ENCODE measurements at regions not wholly inside any gene's neighbourhood (a gene's known extent, or its start where the extent isn't known, plus 50 kb on each side); places are given as distances from the start of the nearest gene placed in this dataset.
"Not testable (repeated sequence)": the region's sequence is repeated elsewhere in the genome, so short reads cannot be mapped to it uniquely, and the experiment has no call there.

DNA sequence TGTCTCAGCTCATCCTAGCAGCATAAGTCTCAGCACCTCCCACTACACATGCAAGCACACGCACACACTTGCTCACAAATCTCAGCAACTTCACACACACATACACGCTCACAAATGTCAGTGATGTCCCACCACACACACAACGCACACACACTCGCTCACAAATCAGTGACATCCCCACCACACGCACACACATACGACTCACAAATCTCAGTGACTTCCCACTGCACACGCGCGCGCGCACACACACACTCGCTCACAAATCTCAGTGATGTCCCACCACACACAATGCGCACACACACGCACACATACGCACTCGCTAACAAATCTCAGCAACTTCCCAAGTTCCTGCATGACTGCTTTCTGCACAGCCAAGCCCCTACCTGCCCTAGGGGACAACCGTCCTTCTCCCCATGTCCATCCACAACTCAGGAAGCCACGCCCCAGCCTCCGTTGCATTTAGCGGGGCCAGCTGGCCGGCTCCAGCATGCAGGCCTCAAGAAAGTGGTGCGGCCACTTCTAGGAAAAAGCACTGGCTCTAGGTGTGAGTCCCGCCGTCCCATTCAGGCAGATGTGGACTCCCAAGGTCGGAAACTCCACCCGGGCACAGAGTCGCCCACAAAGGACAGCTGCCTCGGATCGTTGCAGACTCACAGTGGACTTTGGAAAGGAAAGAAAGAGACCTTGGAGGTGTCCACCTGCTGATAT lies 180.1 kb upstream of the SALL3 start:
- FAIRE-seq = no peak
- DNase-seq (ENCODE audit: insufficient read length, low spot score) = no peak

DNA sequence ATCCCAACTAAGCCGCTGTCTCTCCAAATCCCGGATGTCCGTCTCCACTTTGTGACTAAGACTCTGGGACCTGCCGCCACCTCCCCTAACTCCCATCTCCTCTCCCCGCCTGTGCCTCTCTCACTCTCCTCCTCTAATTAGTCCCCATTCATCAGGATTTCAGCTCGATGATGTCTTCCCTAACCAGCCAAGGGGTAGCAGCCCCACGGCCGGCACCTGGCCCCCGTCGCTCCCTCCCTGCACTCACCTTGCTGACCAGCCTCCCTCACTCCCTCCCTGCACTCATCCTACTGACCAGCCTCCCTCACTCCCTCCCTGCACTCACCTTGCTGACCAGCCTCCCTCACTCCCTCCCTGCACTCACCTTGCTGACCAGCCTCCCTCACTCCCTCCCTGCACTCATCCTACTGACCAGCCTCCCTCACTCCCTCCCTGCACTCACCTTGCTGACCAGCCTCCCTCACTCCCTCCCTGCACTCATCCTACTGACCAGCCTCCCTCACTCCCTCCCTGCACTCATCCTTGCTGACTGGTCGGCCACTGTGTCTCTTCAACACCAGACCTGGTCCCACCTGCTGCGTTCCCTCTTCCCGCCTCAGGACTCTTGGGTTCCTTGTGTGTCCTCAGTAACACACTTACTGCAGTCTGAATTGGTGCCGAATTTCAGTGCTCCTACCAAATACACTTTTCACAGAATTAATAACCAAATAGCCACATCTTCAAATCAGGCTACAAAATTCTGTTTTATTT lies 179.3 kb upstream of the SALL3 start:
- FAIRE-seq; DNase-seq (ENCODE audit: insufficient read length, low spot score): not testable (repeated sequence)

DNA sequence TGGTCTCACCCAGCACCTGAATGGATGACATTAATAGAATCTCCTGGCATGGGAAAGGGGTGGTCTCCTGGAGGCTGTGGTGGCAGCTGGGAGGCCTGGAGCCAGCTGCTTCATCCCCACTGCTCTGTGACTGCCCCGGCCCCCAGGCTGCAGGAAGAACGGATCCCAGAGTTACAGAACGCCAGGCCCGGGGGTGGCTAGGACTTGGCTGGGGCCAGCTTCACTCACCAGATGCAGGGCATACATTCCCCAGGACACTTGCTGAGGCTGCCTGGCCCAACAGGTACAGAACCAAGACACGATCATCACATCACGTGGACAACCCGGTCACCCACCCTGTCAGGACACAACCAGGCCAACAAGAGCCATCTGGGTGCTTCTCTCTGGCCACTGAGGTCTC lies 178.6 kb upstream of the SALL3 start:
- FAIRE-seq (no peak), DNase-seq (ENCODE audit: insufficient read length, low spot score) (no peak)

DNA sequence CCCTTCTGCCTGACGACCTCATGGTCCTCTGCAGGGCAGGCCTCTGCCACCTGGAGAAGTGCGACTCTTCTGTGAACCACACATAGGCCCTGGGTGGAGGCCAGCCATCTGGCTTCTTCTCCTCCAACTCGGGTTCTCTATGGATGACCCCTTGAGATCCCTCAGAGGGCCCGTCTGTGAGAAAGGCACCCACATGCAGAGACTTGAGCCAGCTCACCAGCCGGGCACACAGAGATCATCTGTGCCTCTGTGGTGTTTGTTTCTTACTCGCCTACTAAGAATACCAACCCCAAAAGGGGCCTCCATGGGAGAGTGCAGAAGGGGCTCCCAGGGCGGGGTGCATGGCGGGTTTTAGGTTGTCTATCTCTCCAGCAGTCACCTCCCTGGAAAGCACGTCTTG lies 176.5 kb upstream of the SALL3 start:
- DNase-seq (ENCODE audit: insufficient read length, low spot score) = no peak
- no peak for FAIRE-seq

DNA sequence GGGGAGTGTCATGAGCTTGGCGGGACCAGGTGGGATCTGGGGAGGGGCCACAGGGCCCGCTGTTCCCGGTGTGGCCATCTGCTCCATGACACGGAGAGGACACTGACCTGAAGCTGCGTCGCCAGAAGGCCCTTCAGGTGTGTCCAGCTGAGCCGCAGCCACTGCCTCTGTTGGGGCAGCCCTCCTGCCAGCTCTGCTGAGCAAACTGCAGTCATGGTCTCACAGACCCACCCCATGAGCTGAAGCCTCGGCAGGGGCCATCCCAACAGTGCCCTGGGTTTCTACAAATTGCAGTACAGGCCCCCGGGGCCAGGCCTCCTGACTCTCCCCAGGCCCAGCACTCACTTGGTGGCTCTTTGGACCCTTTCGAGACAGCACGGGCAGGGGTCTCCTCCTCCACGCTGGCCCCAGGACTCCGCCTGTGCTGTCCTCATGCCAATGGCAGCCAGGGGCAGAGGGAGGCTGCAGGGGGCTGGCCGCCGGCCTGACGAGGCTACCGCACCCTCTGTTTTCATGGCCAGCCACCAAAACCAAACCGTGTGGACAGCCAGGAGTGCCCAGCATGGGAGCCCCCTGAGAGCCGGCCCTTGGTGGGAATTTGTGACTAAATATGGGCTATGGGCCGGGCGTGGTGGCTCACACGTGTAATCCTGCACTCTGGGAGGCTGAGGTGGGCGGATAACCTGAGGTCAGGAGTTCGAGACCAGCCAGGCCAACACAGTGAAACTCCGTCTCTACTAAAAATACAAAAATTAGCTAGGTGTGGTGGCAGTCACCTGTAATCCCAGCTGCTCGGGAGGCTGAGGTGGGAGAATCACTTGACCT lies 175.2 kb upstream of the SALL3 start:
- no peak for FAIRE-seq
- no peak for DNase-seq (ENCODE audit: insufficient read length, low spot score)

DNA sequence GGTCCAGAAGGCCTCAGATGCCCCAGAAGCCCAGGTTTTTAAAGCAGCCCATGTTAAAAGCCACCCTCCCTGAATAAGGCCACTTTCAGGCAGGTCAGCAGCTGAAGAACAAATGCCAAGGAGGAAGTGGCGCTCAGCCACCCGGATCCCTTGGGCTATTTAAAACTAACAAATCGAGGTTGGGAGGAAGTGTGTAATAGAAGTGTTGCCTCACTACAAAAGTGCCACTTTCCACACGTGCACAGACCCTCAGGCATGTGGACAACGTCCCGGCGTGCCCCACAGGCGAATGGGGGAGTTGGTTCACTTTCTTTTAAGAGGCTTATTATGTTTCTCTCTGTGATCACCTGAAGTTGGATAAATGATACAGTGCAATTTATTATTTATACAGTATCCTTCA lies 173.8 kb upstream of the SALL3 start:
- no peak for DNase-seq (ENCODE audit: insufficient read length, low spot score)
- no peak for FAIRE-seq

DNA sequence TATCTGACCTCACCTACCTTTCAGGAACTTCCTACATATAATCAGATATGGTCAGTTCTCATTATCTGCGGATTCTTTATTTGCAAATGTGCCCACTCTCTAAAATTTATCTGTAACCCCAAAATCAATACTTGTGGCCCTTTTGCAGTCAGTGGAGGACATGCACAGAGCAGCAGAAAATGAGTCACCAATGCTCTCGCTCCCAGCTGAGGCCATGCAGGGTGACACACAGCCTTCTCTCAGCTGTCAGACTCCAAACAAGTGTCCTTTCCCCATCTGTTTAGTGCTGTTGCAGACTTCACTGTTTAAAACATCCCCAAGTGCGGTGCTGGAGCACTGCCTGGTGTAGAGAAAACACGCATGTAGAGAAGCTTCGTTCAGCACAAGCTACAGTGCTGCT lies 171.9 kb upstream of the SALL3 start:
- FAIRE-seq (no peak), DNase-seq (ENCODE audit: insufficient read length, low spot score) (no peak)

DNA sequence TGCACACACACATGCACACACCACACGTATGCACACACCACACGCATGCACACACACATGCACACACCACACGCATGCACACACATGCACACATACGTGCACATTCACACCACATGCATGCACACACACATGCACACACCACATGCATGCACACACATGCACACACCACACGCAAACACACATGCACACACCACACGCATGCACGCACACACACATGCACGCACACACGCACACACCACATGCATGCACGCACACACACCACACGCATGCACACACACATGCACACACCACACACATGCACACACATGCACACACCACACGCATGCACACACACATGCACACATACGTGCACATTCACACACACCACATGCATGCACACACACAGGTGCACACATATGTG lies 169.8 kb upstream of the SALL3 start:
- FAIRE-seq (no peak), DNase-seq (ENCODE audit: insufficient read length, low spot score) (no peak)

DNA sequence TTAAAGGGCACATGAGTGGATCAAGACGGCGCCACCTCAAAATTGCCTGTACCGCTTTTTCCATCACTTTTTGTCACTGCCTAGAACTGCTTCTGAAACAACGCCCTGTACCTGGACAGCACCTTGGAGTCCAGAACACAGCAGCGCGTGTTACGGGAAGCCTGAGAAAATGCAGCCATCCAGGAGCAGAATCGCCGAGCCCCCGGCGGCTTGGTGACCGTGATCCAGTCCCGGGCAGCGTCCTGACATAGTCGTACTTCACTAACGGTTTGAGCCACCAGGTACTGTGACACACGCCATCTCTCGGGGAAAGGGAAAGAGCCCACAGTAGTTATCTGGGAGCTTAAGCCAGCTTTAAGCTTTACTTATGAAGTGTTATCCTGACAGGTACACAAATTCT lies 168.9 kb upstream of the SALL3 start:
- DNase-seq (ENCODE audit: insufficient read length, low spot score) (no peak), FAIRE-seq (no peak)

DNA sequence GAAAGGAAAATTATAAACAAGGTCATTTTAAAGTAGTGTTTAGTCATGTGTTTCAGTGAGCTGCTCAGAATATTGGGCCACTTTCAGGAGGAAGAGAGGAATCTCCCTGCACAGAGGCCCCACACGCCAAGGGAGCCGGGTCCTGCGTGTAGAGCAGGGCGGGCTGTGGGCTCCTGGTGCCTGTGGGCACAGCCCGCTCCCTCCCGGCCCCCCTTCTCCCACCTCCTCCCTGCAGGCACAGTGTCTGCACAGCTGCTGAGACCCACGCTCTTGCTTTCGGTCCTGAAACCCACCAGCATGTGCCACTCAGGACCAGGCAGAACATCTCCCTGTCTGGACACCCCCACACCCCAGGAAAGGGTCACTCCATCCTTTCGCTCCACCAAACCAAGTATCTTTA lies 167.6 kb upstream of the SALL3 start:
- FAIRE-seq = no peak
- no peak for DNase-seq (ENCODE audit: insufficient read length, low spot score)

DNA sequence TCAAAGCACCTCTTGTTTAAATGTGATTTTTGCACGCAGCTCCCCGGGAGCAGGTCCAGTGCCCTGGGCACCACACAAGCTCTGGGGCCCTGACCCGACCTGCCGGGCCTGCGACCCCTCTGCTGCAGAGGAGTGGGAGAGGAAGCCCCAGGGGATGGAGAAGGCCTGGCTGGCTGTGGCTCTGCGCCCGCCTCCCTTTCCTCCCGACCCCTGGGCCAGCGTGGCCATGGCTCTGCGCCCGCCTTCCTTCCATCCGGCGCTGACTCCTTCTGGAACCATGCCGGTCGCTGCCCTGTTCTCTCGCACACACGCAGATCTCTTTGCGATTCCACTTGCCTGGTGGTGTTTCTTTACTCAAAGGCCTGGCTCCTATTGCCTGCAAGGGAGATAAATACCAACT lies 166.5 kb upstream of the SALL3 start:
- no peak for DNase-seq (ENCODE audit: insufficient read length, low spot score)
- FAIRE-seq = no peak

DNA sequence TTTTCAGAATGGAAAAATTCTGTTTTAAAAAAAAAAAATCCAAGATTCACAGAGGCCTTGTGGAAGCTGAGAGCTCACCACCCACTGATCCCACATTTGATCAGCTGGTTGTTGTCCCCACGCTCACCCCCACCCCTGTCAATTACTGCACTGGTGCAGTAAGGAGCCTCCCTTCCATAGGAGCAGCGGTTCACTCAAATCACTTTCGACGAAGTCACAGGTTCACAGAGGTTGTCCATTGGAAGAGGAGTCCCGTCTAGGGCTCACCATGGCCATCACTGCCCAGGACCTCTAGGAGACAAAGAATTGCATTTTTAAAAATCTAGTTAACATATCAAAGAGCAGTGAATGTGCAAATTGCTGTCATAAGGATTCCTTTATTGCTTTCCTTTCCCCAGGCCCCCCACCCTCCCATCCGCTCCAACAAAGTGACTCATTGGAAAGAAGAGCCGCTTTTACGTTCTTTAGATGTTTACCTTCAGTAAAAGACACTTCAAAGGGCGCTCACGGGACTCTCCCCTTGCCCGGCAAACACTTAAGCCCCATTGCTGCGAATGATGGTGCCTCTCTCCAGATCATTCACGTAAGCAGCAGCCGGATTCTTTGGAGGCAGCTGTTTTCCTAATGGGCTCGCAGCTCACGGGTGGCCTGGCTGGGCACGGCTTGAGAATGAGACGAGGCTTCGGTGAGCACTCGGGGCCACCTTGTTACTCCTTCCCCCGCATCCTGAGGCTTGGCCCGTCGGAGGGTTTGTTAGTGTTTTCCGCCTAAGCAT lies 165.5 kb upstream of the SALL3 start:
- DNase-seq (ENCODE audit: insufficient read length, low spot score) = no peak
- no peak for FAIRE-seq

DNA sequence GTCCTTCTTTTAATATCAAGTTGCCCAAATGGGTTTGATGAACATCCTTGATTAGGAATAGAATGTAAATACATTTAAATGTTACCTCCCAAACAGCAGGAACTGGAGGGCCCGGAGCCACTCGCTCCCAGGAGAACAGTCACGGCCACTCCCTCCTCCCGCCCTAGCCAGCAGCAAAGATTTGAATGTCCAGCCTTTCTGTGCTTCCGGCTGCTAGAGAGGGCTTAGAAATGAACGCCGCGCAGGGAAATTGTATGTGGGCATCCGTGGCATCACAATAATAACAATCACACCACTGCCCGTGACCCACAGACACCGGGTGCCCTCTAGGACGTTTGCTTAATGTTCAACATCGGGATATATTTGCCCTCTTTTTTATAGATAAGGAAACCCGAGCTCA lies 164.9 kb upstream of the SALL3 start:
- DNase-seq (ENCODE audit: insufficient read length, low spot score) = no peak
- no peak for FAIRE-seq

DNA sequence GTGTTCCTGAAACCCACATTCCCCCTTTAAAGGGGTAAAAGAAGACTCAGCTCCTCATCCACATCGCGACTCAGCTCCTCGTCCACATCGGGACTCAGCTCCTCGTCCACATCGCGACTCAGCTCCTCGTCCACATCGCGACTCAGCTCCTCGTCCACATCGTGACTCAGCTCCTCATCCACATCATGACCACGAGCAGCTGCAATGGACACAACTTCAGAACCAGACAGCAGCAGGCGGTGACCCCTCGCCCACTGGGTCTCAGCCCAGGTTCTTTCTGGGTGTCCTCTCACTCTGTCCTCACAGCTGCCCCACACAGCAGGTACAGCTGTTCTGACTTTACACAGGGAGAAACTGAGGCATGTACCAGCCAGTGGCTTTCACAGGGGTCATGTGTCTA lies 163.5 kb upstream of the SALL3 start:
- FAIRE-seq (no peak), DNase-seq (ENCODE audit: insufficient read length, low spot score) (no peak)

DNA sequence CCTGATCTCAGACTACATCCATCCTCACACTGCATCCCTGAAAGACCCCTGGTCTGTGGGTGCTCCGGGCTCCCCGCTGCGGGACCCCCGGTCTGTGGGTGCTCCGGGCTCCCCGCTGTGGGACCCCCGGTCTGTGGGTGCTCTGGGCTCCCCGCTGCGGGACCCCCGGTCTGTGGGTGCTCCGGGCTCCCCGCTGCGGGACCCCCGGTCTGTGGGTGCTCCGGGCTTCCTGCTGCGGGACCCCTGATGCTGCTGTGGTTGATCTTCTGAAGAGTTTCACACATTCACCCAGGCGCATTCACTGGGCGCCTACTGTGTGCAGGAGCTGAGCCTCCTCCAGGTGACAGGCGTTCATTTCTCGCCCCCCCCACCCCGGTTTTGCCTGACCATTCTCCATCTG lies 162.7 kb upstream of the SALL3 start:
- DNase-seq (ENCODE audit: insufficient read length, low spot score) = no peak
- no peak for FAIRE-seq

DNA sequence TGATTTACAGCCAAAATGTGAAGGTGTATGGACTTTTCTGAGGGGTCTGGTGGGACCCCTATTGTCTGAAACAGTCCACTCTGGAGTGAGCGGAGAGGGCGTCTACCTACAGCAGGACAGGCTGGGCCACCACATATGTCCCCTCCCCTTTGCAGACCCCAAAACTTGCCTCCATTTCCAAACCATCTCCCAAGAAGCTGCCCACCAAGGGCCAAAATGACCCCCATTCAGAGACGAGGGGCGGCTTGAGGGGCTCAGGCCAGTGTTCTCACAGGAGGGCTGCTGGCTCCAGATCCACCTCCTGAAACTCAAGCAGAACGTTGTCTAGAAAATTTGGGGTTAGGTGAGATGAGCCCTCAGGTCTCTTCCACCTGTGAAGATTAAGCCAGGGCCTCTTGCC lies 161.1 kb upstream of the SALL3 start:
- DNase-seq (ENCODE audit: insufficient read length, low spot score) = no peak
- FAIRE-seq = no peak

DNA sequence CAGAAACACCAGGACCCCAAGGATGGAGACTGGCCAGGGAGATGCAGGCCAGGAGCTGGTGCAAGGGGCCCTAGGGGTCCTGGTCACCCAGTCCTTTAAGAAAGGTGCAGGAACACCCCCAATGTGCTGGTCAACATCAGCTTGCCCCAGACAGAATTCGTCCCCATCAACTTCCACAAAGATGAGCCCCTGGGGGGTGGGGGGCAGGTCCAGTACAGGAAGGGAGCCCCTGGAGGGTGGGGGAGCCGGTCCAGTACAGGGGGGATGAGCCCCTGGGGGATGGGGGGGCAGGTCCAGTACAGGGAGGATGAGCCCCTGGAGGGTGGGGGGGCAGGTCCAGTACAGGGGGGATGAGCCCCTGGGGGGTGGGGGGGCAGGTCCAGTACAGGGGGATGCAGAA lies 160.7 kb upstream of the SALL3 start:
- no peak for DNase-seq (ENCODE audit: insufficient read length, low spot score)
- FAIRE-seq = no peak

DNA sequence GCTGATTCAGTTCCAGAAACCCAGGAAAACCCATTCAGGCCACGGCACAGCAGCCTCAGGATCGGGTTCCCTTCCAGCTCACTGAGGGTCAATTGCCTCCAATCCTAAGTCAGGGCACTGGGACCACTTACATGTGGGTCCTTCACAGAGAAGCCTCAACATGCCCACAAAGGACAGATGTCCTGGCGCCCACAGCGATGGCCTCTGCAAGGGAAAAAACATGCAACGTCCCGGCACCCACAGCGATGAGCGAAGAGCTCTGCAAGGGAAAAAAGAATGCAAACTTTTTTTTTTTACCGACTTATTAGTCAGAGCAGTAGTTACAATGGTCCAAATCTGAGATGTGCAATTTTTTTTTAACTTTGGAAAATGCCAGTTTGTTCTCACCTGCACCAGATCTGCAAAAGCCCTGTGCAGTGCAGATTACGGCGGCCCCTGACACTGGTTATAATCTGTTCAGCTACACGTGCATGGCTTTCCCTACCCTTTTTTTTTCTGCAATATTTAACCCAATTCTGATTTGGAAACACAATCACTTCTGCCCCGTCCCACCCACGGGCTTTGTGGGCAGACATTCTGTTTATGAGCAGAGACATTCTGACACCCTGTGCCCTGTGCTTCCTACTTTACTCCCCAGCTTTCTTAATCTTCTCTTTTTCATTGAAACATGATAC lies 159.3 kb upstream of the SALL3 start:
- DNase-seq (ENCODE audit: insufficient read length, low spot score) (no peak), FAIRE-seq (no peak)

DNA sequence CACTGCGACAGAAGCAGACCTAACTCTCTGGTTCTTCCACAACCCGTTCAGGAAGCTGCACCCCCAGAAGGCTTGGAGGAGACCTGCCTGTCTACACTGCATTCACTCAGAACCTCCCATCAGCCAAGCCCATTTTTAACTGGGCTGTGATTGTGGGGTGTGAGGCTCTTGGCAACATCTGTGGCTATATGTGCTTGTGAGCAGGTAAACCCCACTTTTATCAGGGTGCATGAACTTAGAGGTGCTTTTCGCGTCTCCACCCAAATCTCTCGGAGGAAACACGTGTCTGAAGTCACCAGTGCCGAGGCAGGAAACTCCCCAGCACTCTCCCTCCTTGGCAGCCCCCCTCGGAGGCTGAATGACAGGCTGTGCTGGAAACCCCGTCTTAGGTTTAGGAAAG lies 158.2 kb upstream of the SALL3 start:
- FAIRE-seq = no peak
- no peak for DNase-seq (ENCODE audit: insufficient read length, low spot score)

DNA sequence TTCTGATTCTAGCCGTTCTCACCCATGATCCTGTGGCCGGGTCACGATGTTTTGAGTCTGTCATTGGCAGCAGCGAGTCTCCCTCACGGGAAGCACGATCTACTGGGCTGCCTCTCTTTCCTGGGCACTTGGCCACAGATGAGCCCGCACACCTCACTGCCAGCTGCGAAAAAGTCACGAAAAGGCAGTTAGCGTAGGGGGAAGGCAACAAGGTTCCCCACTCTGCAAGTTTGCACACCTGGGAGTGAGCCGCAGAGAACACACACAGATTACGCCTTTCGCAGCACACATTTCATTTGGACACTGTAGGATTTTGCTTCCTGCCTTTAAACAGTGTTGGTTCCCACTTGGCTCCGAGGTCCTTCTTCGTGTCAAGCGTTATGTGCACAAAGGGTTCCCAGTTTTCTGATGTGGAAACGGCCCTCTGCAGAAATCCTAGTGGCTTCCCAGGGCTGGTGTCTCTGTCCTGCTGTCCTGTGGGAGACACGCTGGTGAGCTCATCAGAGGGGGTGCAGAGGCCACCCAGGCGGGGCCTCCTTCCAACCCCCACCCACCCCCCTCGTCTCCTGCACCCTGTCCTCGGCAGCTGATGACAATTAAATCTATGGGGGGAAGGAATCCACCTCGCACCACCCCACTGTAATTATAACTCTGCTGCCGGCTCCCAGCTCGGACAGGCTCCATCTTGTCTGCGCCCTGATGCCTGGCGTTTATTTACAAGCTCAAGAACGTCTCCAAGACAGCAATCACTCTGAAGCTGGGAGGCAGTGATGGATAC lies 157.3 kb upstream of the SALL3 start:
- FAIRE-seq (no peak), DNase-seq (ENCODE audit: insufficient read length, low spot score) (no peak)
